ENCODE measurements at regions not wholly inside any gene's neighbourhood (a gene's known extent, or its start where the extent isn't known, plus 50 kb on each side); places are given as distances from the start of the nearest gene placed in this dataset.
A peak's percentile ranks its signal among the peaks of the same experiment; 100 is the strongest.
"Not testable (repeated sequence)": the region's sequence is repeated elsewhere in the genome, so short reads cannot be mapped to it uniquely, and the experiment has no call there.

DNA sequence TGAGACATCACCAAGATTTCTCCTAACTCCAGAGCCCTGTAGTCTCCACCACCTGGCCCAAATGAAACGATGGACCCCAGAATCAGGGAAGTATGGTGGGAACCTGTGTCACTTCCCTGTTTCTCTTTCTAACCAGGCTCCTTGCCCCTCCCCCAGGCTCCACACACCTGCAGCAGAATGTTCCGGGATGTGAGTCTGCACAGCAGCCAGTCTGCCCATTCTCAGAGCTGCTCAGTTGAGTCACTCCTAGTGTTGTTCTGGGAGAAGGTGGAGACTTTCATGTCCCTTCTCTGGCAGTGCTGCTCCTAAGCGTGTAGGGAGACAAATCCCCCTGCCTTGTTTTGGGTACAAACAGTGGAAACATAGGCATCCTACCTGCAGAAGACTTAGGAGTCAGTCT is 76.0 kb upstream of the XPA start:
- DNase-seq = no peak

DNA sequence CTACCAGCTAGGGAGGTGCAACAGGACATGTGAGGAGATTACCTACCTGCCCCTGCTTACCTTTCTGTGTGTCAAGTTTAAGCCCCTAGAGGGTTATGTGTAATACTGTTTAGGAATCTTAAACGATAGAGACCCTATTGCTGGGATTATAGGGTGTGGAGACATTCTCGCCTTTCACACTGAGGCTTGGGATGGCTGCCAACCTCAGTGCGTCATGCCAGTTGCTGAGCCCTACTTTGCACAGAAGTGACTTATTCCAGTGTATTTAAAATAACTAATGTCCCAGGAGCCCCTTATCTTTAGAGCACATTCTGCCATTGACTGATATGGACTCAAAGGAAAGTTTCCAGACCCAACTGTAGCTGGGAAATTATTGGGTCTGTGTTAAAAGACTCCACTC is 76.6 kb upstream of the XPA start:
- DNase-seq = peak in 2 of 51 donors; percentile 5 to 6

DNA sequence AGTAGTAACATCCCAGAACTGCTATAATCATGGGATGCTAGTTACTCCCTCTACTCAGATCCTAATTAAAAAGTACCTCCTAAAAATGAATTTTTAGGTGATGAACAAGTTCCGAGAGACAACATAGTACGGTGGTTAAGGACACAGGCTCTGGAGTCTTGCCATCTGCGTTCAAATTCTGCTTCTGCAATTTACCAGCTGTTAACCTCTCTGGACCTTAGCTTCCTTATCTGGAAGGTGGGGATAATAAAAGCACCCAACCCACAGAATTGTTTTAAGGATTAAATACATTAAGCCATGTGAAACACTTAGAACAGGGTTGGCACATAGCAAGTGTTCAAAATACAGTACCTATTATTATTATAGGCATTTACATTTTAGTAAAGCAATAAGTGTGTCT is 77.5 kb upstream of the XPA start:
- DNase-seq = no peak

GRCh38 chr9:97778740-97779139 is 74.3 kb upstream of the FOXE1 start:
- not testable (repeated sequence) for DNase-seq

GRCh38 chr9:97779608-97780007 is 73.4 kb upstream of the FOXE1 start:
- no peak for DNase-seq

DNA sequence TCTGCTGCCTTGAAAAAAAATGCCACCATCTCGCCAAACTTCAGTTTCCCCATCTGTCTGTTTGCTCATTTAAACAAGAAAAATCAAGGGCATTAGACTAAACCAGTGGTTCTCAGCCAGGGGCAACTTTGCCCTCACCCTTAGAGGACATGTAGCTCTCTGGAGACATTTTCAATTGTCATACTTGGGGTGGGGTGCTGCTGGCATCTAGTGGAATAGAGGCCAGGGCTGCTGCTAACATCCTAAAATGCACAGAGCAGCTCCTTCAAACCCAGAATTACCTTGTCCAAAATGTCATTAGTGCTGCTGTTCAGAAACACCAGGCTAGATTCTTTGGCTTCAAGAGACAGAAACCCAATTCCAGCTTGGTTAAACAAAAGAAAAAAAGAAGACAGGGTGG is 71.1 kb upstream of the FOXE1 start:
- no peak for DNase-seq

- no peak for DNase-seq
These were observed 66.7 kb upstream of the FOXE1 start for GRCh38 chr9:97786341-97786740.

DNA sequence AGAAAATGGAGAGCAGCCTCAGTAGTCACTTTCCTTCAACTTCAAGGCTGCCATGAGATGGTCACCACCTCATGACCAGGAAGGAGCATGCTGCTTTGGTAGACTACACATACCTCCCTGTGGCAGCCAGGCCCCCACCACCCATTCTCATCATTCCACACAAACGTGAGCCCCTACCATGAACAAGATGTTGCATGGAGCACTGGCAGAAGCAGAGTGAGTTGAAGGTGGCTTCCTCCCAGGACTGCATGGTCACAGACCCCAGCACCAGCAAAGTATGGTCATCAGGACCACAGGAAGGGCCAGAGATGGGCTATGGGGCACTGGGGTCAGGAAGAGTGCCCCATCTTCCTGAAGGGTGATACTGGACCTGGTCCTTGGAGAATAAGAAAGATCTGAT is 65.5 kb upstream of the FOXE1 start:
- DNase-seq = no peak

DNA sequence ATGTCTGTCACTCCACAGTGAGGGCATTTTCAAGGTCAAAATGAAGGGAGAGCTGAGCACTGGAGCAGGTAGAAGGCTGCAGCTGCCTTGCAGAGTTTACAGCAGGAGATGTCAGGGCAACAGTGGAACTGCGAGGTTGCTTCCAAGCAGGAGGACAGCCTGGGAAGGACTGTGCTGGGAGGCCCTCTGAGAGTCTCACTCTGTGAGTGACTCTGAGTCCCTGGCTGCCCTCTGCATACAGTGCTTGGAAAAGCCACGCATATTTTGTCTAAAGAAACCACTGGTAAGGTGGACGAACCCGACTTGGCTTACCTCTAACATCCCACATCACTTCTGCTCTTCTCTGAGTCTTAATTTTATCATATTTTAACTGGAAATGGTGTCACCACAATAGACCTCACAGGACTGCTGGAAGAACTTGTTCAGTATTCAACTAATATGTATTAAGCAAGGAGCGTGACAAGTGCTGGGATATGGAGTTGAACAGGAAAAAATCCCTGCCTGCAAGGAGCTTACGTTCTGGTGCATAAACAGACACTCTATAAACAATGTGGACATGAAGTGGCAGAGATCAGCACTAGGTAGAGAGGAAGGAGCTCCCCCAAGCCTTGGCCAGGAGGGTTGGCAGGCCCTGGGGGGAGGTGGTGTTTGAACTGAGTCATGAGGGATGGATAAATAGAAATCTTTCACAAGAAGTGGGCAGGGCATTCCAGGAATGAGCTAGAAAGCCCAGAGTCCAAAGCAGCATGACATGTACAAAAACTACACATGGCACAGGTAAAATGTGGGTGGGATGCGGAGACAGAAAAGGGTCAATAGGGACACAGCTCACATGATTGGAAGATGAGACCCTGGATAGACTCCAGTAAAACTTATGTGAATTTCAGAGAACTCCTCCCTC is 64.0 kb upstream of the FOXE1 start:
- DNase-seq = no peak

GRCh38 chr9:97790542-97790941 is 62.5 kb upstream of the FOXE1 start:
- DNase-seq = no peak

- no peak for DNase-seq
These were observed 61.5 kb upstream of the FOXE1 start for GRCh38 chr9:97791542-97791941.

GRCh38 chr9:97793067-97793466 is 60.0 kb upstream of the FOXE1 start:
- no peak for DNase-seq

- no peak for DNase-seq
These were observed 58.4 kb upstream of the FOXE1 start for GRCh38 chr9:97794666-97795065.

DNA sequence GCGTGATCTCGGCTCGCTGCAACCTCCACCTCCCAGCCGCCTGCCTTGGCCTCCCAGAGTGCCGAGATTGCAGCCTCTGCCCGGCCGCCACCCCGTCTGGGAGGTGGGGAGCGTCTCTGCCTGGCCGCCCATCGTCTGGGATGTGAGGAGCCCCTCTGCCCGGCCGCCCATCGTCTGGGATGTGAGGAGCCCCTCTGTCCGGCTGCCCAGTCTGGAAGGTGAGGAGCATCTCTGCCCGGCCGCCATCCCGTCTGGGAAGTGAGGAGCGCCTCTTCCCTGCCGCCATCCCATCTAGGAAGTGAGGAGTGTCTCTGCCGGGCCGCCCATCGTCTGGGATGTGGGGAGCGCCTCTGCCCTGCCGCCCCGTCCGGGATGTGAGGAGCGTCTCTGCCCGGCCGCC is 56.9 kb upstream of the FOXE1 start:
- not testable (repeated sequence) for DNase-seq

DNA sequence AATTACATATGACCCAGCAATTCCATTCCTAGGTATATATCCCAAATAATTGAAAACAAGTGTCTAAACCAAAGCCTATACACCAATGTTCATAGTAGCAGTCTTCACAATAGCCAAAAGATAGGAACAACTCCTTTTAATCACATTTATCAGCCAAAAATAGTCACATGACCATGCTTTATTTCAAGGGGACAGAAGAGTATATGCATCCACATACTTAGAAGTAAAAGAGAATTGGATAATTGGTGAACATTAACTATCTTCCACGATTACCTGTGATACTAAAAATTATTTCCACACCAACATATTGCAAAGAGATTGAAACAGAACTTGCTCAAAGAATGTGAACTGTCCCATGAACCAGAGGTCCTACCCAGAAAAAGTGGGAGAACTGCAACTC is 51.8 kb upstream of the FOXE1 start:
- no peak for DNase-seq

DNA sequence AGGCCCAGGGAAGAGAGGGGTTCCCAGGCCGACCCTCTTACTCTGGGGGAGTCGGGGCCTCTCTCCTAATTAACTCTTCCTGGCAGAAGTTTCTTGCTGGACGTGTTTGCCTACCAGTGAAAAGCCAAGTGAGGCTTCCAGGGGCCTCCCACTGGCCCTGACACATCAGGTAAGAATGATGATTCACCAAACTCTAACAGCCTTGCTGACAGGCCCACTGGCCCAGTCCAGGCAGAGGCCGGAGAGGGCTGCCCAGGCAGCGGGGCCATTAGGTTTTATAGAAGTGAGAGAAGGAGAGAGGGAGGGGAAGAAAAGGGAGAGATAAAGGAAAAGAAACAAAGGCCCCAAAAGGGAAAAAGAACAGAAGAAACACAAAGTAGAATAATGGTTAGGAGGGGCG is 50.8 kb upstream of the FOXE1 start:
- DNase-seq = no peak

DNA sequence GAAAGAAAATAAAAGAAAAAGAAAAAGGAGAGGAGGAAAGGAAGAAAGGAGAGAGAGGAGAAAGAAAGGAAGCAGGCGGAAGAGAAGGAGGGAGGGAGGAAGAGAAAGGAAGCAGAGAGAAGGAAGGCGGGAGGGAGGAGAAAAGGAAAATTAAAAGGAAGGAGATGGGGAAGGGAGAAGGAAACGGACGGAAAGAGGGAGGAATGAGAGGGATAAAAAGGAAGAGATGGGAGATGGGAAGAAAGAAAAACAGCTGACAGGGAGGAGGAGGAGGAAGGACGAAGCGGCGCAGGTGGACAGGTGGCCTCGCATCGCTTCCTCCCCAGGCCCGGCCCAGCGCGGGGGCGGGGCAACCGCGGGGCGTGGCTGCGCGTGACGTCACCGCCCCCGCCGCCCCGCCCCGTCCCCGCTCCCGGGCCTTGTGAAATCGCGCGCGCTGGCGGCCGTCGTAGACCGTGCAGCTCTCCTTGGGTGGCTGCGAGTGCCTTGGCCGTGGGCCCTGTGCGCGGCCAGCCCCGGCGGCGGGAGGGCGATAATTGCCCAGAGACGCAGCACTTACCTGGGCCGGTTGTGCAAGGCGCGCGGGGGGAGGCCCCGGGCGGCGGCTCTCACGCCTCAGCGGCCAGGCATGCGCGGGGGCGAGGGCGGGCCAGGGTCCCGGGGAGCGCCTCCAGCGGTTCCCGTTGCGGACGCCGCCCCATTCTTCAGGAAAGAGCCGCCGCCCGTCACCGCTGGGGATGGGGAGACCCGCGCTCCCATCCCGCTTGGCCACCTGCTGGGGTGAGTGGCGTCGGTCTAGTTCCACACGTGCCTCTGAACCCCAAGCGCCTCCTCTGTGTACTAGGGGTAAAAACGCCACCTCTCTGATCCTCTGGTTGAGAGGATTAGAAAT is 49.6 kb upstream of the FOXE1 start:
- peak in 44 of 51 donors; percentile 1 to 75 (median 38) for DNase-seq
